Osteocyte (in vitro differentiated cells): ENCODE measurements at regions not wholly inside any gene's neighbourhood (a gene's known extent, or its start where the extent isn't known, plus 50 kb on each side); places are given as distances from the start of the nearest gene placed in this dataset.

Experiments
- DNase-seq: peaks from one replicate; pipeline ENCODE4 v3.0.0; 2021; ENCODE audit warnings: mixed read lengths; ENCODE audit not compliant: unreplicated experiment; ENCODE audit errors: extremely low spot score
- H3K27ac Mint-ChIP-seq: one replicate; pipeline ENCODE4 v1.8.0; 2021; ENCODE audit warnings: mild to moderate bottlenecking, mixed read lengths; ENCODE audit not compliant: unreplicated experiment
- H3K27me3 Mint-ChIP-seq: one replicate; pipeline ENCODE4 v1.8.0; 2021; ENCODE audit warnings: mixed read lengths; ENCODE audit not compliant: unreplicated experiment
- H3K36me3 Mint-ChIP-seq: one replicate; pipeline ENCODE4 v1.8.0; 2021; ENCODE audit warnings: mixed read lengths; ENCODE audit not compliant: unreplicated experiment
- H3K4me1 Mint-ChIP-seq: one replicate; pipeline ENCODE4 v1.8.0; 2021; ENCODE audit warnings: mixed read lengths; ENCODE audit not compliant: unreplicated experiment
- H3K4me3 Mint-ChIP-seq: one replicate; pipeline ENCODE4 v1.8.0; 2021; ENCODE audit warnings: mild to moderate bottlenecking, moderate library complexity, mixed read lengths; ENCODE audit not compliant: unreplicated experiment
- H3K9me3 Mint-ChIP-seq: one replicate; pipeline ENCODE4 v1.8.0; 2021; ENCODE audit warnings: mixed read lengths; ENCODE audit not compliant: unreplicated experiment
- TF ChIP-seq, protein P1 (sequence below): fragments of 200-600 bp; sonication (generic); IDR thresholded peaks from 2 replicates; pipeline ENCODE4 v1.5.0; 2021; ENCODE audit warnings: antibody characterized with exemption, mild to moderate bottlenecking, moderate library complexity

DNA sequence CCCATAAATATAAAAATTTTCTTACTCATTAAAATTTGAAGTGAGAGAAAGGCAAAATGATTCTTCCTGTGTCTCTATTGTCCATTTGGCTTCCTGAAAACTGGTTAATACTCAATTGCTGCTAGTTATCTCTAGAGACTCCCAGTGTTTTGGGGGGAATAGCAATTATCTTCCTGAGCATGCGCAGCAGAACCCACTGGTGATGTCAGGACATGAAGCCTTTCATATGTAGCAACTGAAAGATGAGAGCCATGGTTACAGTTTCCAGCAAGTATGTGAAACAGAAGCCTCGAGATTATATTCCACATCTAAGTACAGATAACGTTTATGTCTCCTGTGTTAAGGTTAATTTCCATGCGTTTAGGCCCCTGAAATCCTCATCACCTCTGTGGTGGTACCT lies 254.3 kb upstream of the FIGN start:
- DNase-seq = no peak
- Mint-ChIP-seq H3K36me3 (no peaks in the 10 kb centered on the region), H3K27me3 (no peaks in the 10 kb centered on the region), H3K27ac (no peak overlapping the region), H3K4me3 (no peak overlapping the region), H3K4me1 (no peaks in the 10 kb centered on the region), H3K9me3 (no peaks in the 10 kb centered on the region)
- TF ChIP-seq, protein P1, sequence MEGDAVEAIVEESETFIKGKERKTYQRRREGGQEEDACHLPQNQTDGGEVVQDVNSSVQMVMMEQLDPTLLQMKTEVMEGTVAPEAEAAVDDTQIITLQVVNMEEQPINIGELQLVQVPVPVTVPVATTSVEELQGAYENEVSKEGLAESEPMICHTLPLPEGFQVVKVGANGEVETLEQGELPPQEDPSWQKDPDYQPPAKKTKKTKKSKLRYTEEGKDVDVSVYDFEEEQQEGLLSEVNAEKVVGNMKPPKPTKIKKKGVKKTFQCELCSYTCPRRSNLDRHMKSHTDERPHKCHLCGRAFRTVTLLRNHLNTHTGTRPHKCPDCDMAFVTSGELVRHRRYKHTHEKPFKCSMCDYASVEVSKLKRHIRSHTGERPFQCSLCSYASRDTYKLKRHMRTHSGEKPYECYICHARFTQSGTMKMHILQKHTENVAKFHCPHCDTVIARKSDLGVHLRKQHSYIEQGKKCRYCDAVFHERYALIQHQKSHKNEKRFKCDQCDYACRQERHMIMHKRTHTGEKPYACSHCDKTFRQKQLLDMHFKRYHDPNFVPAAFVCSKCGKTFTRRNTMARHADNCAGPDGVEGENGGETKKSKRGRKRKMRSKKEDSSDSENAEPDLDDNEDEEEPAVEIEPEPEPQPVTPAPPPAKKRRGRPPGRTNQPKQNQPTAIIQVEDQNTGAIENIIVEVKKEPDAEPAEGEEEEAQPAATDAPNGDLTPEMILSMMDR = no peak

DNA sequence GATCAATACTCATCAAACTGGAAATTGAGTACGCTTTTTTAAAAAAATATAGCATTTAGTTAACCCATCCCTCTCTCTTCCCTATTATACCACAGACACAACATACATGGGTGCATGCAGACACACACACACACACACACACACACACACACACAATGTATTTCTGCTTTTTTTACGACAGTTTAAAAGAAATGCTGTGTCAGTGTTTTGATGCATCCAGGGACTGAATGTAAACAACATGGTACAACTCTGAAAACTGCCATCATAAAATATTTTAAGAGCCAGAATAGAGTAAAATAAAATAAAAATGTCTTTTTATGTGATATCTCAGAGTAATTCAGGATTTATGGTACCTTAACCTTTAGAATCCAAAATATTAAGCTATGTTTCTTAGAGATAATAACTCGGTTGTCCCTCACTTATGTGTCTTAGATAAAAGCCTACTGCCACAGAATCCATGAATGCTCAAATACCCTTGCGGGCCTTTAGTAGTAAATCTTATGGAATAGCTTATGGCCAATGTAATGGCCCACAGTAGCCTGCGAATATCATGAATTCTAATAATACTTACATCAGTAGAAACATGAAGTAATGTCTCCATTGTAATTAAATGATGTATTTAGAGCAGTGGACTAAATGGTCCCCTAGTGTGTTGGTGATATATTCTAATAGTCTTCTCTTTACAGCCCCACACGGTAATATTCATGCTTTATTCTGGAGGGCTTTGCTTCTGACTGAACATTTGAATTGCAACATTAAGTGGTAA lies 251.6 kb upstream of the FIGN start:
- Mint-ChIP-seq H3K27me3 (no peaks in the 10 kb centered on the region), H3K4me3 (no peak overlapping the region), H3K27ac (no peak overlapping the region), H3K36me3 (no peaks in the 10 kb centered on the region), H3K4me1 (no peaks in the 10 kb centered on the region), H3K9me3 (no peaks in the 10 kb centered on the region)
- no peak for DNase-seq
- TF ChIP-seq, protein P1 = no peak

DNA sequence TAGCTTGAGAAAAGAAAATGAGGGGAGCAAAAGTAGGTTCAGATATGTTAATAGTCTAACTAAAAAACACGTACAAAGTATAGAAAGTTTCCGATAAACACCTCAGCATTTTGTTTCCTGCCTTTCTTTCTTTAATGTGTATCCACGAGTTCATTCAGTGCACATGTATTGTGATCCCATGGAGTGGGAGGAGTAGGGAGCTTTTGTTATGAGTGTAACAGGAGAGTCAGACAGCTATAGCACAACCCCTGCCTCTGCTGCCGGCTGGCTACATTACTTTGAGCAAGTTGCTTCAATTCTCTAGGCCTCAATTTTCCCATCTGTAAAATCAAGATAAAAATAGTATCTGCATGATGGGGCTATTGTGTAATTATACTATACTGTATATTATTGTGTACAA lies 249.2 kb upstream of the FIGN start:
- H3K27me3 Mint-ChIP-seq = no peaks in the 10 kb centered on the region
- no peaks in the 10 kb centered on the region for H3K36me3 Mint-ChIP-seq
- no peaks in the 10 kb centered on the region for H3K4me1 Mint-ChIP-seq
- no peak overlapping the region for H3K4me3 Mint-ChIP-seq
- TF ChIP-seq, protein P1 = no peak
- no peak overlapping the region for H3K27ac Mint-ChIP-seq
- no peaks in the 10 kb centered on the region for H3K9me3 Mint-ChIP-seq
- DNase-seq = no peak

DNA sequence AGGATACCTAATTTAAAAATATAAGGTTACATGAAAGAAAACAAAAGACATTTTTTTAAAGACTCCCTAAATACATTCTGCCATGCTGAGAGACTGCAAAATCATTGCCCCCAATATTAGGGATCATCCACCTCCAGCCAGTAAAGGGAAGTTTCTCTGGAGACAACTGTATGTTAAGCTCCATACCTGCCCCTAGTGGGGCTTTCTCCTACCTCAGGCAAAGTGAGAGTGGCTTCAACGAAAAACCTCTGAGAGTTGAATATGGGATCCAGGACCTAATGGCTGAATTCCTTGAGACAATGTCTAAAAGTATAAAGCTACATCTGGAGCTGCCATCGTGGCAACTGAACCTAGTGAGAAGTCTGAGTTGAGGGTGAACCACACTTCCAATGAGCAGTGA lies 248.1 kb upstream of the FIGN start:
- Mint-ChIP-seq H3K36me3 (no peaks in the 10 kb centered on the region), H3K27ac (no peak overlapping the region), H3K4me1 (no peaks in the 10 kb centered on the region), H3K9me3 (no peaks in the 10 kb centered on the region), H3K27me3 (no peaks in the 10 kb centered on the region), H3K4me3 (no peak overlapping the region)
- DNase-seq = no peak
- TF ChIP-seq, protein P1 = no peak

DNA sequence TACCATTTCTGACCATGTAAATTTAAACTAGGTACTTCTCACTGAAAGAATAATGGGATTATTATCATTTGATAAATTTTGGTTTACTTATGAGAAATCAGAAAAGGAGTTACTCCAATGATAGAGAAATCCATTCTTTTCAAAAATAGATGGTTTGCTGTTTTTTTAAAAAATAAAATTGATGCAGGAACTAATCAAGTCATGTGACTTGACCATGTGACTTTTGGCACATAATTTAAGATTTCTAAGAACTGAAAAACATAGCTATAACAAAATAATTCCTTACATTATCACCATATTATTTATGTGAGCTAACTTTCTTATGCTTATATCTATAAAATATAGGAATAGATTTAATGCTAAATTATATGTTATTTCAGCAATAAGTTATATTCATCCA lies 247.1 kb upstream of the FIGN start:
- H3K9me3 Mint-ChIP-seq = no peaks in the 10 kb centered on the region
- H3K36me3 Mint-ChIP-seq = no peaks in the 10 kb centered on the region
- TF ChIP-seq, protein P1 = no peak
- H3K27ac Mint-ChIP-seq = no peak overlapping the region
- H3K4me3 Mint-ChIP-seq = no peak overlapping the region
- no peaks in the 10 kb centered on the region for H3K4me1 Mint-ChIP-seq
- H3K27me3 Mint-ChIP-seq = no peaks in the 10 kb centered on the region
- no peak for DNase-seq
